Kidney capillary endothelial cell (primary cell): ENCODE measurements at regions not wholly inside any gene's neighbourhood (a gene's known extent, or its start where the extent isn't known, plus 50 kb on each side); places are given as distances from the start of the nearest gene placed in this dataset.

Experiments used
- DNase-seq: peaks from one replicate; pipeline ENCODE4 v3.0.0-alpha.2; 2018; ENCODE audit warnings: low spot score

GRCh38 chr2:193566886-193567285 is 1372.2 kb upstream of the TMEFF2 start:
- DNase-seq = no peak

GRCh38 chr2:193566276-193566675 is 1371.5 kb upstream of the TMEFF2 start:
- no peak for DNase-seq

GRCh38 chr2:193562031-193562430 is 1367.3 kb upstream of the TMEFF2 start:
- no peak for DNase-seq

- DNase-seq = no peak
These were observed 1366.3 kb upstream of the TMEFF2 start for GRCh38 chr2:193561054-193561453.

GRCh38 chr2:193556766-193557470 is 1362.2 kb upstream of the TMEFF2 start:
- DNase-seq = no peak

GRCh38 chr2:193549661-193550060 is 1354.9 kb upstream of the TMEFF2 start:
- no peak for DNase-seq

GRCh38 chr2:193542762-193543161 is 1348.0 kb upstream of the TMEFF2 start:
- no peak for DNase-seq

- no peak for DNase-seq
These were observed 1344.5 kb upstream of the TMEFF2 start for GRCh38 chr2:193539188-193539587.

GRCh38 chr2:193538061-193538460 is 1343.3 kb upstream of the TMEFF2 start:
- no peak for DNase-seq

GRCh38 chr2:193537531-193537930 is 1342.8 kb upstream of the TMEFF2 start:
- DNase-seq = no peak

GRCh38 chr2:193528458-193528857 is 1333.7 kb upstream of the TMEFF2 start:
- no peak for DNase-seq

GRCh38 chr2:193527146-193527545 is 1332.4 kb upstream of the TMEFF2 start:
- peak; percentile 18 for DNase-seq

GRCh38 chr2:193523662-193524061 is 1328.9 kb upstream of the TMEFF2 start:
- DNase-seq = no peak

GRCh38 chr2:193521523-193521922 is 1326.8 kb upstream of the TMEFF2 start:
- no peak for DNase-seq

- no peak for DNase-seq
These were observed 1326.2 kb upstream of the TMEFF2 start for GRCh38 chr2:193520709-193521458.

- peak; percentile 51 for DNase-seq
These were observed 1323.5 kb upstream of the TMEFF2 start for GRCh38 chr2:193518041-193518817.

- no peak for DNase-seq
These were observed 1322.9 kb upstream of the TMEFF2 start for GRCh38 chr2:193517615-193518014.

GRCh38 chr2:193506035-193506434 is 1311.3 kb upstream of the TMEFF2 start:
- no peak for DNase-seq

GRCh38 chr2:193505620-193506019 is 1310.9 kb upstream of the TMEFF2 start:
- no peak for DNase-seq

GRCh38 chr2:193502363-193503035 is 1307.8 kb upstream of the TMEFF2 start:
- no peak for DNase-seq

- no peak for DNase-seq
These were observed 1302.1 kb upstream of the TMEFF2 start for GRCh38 chr2:193496786-193497185.

- no peak for DNase-seq
These were observed 1287.8 kb upstream of the TMEFF2 start for GRCh38 chr2:193482557-193482956.
